ENCODE measurements at regions not wholly inside any gene's neighbourhood (a gene's known extent, or its start where the extent isn't known, plus 50 kb on each side); places are given as distances from the start of the nearest gene placed in this dataset.

GRCh38 chr7:25841575-25841974, 310.4 kb upstream of the NFE2L3 start:
- no peak for DNase-seq (ENCODE audit: low spot score in 2 of 2)
- Histone ChIP-seq H3K4me3 (no peak overlapping the region), H3K36me3 (replicated peaks) (no peaks in the 10 kb centered on the region), H3K27me3 (ENCODE audit: low read depth) (no peaks in the 10 kb centered on the region), H3K4me1 (peaks cover 16% of the 10 kb centered on the region), H3K9me3 (no peaks in the 10 kb centered on the region)
- in situ Hi-C loops (cut with MboI; ENCODE audit: low sequenced_read_pairs) = no loop called here

- no peak for DNase-seq (ENCODE audit: low spot score in 2 of 2)
These were observed 309.7 kb upstream of the NFE2L3 start for GRCh38 chr7:25842201-25842733.

GRCh38 chr7:25843467-25843866, 308.5 kb upstream of the NFE2L3 start:
- Histone ChIP-seq H3K4me1 (peaks cover 29% of the 10 kb centered on the region), H3K4me3 (no peak overlapping the region), H3K36me3 (replicated peaks) (no peaks in the 10 kb centered on the region), H3K27me3 (ENCODE audit: low read depth) (no peaks in the 10 kb centered on the region), H3K9me3 (no peaks in the 10 kb centered on the region)
- in situ Hi-C loops (cut with MboI; ENCODE audit: low sequenced_read_pairs) = no loop called here
- no peak for DNase-seq (ENCODE audit: low spot score in 2 of 2)

More at GRCh38 chr7:25842201-25842733, 309.7 kb upstream of the NFE2L3 start:
- in situ Hi-C loops (cut with MboI; ENCODE audit: low sequenced_read_pairs) = no loop called here
- Histone ChIP-seq H3K36me3 (replicated peaks) (no peaks in the 10 kb centered on the region), H3K27me3 (ENCODE audit: low read depth) (no peaks in the 10 kb centered on the region), H3K9me3 (no peaks in the 10 kb centered on the region), H3K4me3 (no peak overlapping the region), H3K4me1 (peaks cover 23% of the 10 kb centered on the region)

GRCh38 chr7:25844102-25844870, 307.7 kb upstream of the NFE2L3 start:
- Histone ChIP-seq H3K9me3 (no peaks in the 10 kb centered on the region), H3K4me1 (peaks cover 32% of the 10 kb centered on the region), H3K4me3 (no peak overlapping the region), H3K36me3 (replicated peaks) (no peaks in the 10 kb centered on the region), H3K27me3 (ENCODE audit: low read depth) (no peaks in the 10 kb centered on the region)
- in situ Hi-C loops (cut with MboI; ENCODE audit: low sequenced_read_pairs) = no loop called here
- DNase-seq (ENCODE audit: low spot score in 2 of 2) = no peak

DNA sequence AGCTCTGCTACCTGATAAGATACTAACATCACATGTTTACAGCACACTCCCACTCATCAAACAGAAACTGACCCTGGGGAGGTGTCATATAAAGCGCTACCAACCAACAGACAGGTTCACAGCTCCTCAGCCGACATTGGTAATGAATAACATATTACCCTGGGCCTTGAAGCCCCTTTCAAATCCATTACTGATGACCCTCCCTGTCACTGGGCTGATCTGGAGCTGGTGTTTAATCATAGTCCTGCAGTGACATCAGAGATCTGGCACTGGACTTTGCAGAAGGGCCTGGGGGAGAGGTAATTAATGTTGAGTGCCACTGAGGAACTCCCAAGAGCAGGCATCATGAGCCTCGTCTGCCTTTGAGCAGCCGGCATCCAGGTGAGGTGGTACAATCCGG, 306.5 kb upstream of the NFE2L3 start:
- Histone ChIP-seq H3K4me1 (peaks cover 43% of the 10 kb centered on the region), H3K36me3 (replicated peaks) (no peaks in the 10 kb centered on the region), H3K27me3 (ENCODE audit: low read depth) (no peaks in the 10 kb centered on the region), H3K4me3 (no peak overlapping the region), H3K9me3 (no peaks in the 10 kb centered on the region)
- no peak for DNase-seq (ENCODE audit: low spot score in 2 of 2)
- in situ Hi-C loops (cut with MboI; ENCODE audit: low sequenced_read_pairs) = no loop called here

DNA sequence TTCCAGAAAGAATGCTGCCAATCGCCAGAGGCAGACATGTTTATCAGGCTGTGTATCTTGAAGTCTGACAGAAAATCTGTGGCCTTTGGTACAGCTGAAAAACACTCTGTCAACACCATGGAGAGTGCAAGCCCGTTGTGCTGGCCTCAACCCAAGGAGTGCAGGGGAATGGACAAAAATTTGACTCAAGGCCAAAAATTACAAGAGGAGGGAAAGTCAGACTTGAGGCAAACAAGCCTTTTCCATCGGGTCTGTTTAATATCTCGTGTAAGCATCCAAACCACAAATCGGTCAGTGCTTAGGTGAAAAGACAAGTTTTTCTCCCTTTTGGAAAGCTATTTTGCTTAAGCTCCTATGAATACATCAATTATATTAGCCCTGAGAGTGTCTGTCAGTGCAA, 305.3 kb upstream of the NFE2L3 start:
- DNase-seq (ENCODE audit: low spot score in 2 of 2) = no peak
- Histone ChIP-seq H3K4me3 (no peak overlapping the region), H3K4me1 (peaks cover 46% of the 10 kb centered on the region), H3K27me3 (ENCODE audit: low read depth) (no peaks in the 10 kb centered on the region), H3K36me3 (replicated peaks) (no peaks in the 10 kb centered on the region), H3K9me3 (no peaks in the 10 kb centered on the region)
- in situ Hi-C loops (cut with MboI; ENCODE audit: low sequenced_read_pairs) = no loop called here

- no peaks in the 10 kb centered on the region for H3K27me3 ChIP-seq (ENCODE audit: low read depth)
- H3K4me1 ChIP-seq = peaks cover 54% of the 10 kb centered on the region
- in situ Hi-C loops (cut with MboI; ENCODE audit: low sequenced_read_pairs) = no loop called here
- DNase-seq (ENCODE audit: low spot score in 2 of 2) = no peak
- H3K36me3 ChIP-seq (replicated peaks) = no peaks in the 10 kb centered on the region
- no peak overlapping the region for H3K4me3 ChIP-seq
- no peaks in the 10 kb centered on the region for H3K9me3 ChIP-seq
These were observed 304.5 kb upstream of the NFE2L3 start for GRCh38 chr7:25847336-25848070.

GRCh38 chr7:25849500-25850184, 302.4 kb upstream of the NFE2L3 start:
- H3K4me1 ChIP-seq = peaks cover 64% of the 10 kb centered on the region
- no peak for DNase-seq (ENCODE audit: low spot score in 2 of 2)
- in situ Hi-C loops (cut with MboI; ENCODE audit: low sequenced_read_pairs) = loop anchor here (5.0 to 10.0 kb wide), 4 partner anchors 125 to 592 kb away; no protein-coding TSS in a partner anchor
- H3K4me3 ChIP-seq = no peak overlapping the region
- no peaks in the 10 kb centered on the region for H3K36me3 ChIP-seq (replicated peaks)
- no peaks in the 10 kb centered on the region for H3K27me3 ChIP-seq (ENCODE audit: low read depth)
- no peaks in the 10 kb centered on the region for H3K9me3 ChIP-seq

- in situ Hi-C loops (cut with MboI; ENCODE audit: low sequenced_read_pairs) = loop anchor here (5.0 to 10.0 kb wide), 4 partner anchors 125 to 593 kb away; no protein-coding TSS in a partner anchor
- no peaks in the 10 kb centered on the region for H3K27me3 ChIP-seq (ENCODE audit: low read depth)
- no peaks in the 10 kb centered on the region for H3K9me3 ChIP-seq
- H3K4me1 ChIP-seq = peaks cover 63% of the 10 kb centered on the region
- no peaks in the 10 kb centered on the region for H3K36me3 ChIP-seq (replicated peaks)
- DNase-seq (ENCODE audit: low spot score in 2 of 2) = no peak
- H3K4me3 ChIP-seq = no peak overlapping the region
These were observed 301.8 kb upstream of the NFE2L3 start for GRCh38 chr7:25850216-25850615.

- in situ Hi-C loops (cut with MboI; ENCODE audit: low sequenced_read_pairs) = loop anchor here (5.0 to 10.0 kb wide), 4 partner anchors 126 to 593 kb away; no protein-coding TSS in a partner anchor
- H3K4me3 ChIP-seq = no peak overlapping the region
These were observed 301.3 kb upstream of the NFE2L3 start for GRCh38 chr7:25850735-25851134.

GRCh38 chr7:25851332-25852210, 300.4 kb upstream of the NFE2L3 start:
- peak; percentile 80 to 92 for DNase-seq (ENCODE audit: low spot score in 2 of 2)
- H3K27me3 ChIP-seq (ENCODE audit: low read depth) = no peaks in the 10 kb centered on the region
- no peak overlapping the region for H3K4me3 ChIP-seq
- H3K36me3 ChIP-seq (replicated peaks) = no peaks in the 10 kb centered on the region
- H3K4me1 ChIP-seq = peaks cover 65% of the 10 kb centered on the region
- H3K9me3 ChIP-seq = no peaks in the 10 kb centered on the region
- in situ Hi-C loops (cut with MboI; ENCODE audit: low sequenced_read_pairs) = loop anchor here (5.0 to 10.0 kb wide), 4 partner anchors 127 to 594 kb away; no protein-coding TSS in a partner anchor

More at GRCh38 chr7:25850735-25851134, 301.3 kb upstream of the NFE2L3 start:
- Histone ChIP-seq H3K36me3 (replicated peaks) (no peaks in the 10 kb centered on the region), H3K27me3 (ENCODE audit: low read depth) (no peaks in the 10 kb centered on the region), H3K4me1 (peaks cover 66% of the 10 kb centered on the region), H3K9me3 (no peaks in the 10 kb centered on the region)
- DNase-seq (ENCODE audit: low spot score in 2 of 2) = no peak

- Histone ChIP-seq H3K4me3 (no peak overlapping the region; the same call in 1 of the 2 replicates), H3K36me3 (replicated peaks) (no peaks in the 10 kb centered on the region), H3K27me3 (ENCODE audit: low read depth) (no peaks in the 10 kb centered on the region), H3K4me1 (peaks cover 57% of the 10 kb centered on the region), H3K9me3 (no peaks in the 10 kb centered on the region)
- in situ Hi-C loops (cut with MboI; ENCODE audit: low sequenced_read_pairs) = loop anchor here (5.0 to 10.0 kb wide), 4 partner anchors 128 to 595 kb away; no protein-coding TSS in a partner anchor
- DNase-seq (ENCODE audit: low spot score in 2 of 2) = peak in 1 of 2 experiments; percentile 74
These were observed 299.6 kb upstream of the NFE2L3 start for GRCh38 chr7:25852211-25852938.

Measured in HAP-1 (cell line).